Stimulated activated naive CD4-positive, alpha-beta T cell (primary cell): ENCODE measurements at regions not wholly inside any gene's neighbourhood (a gene's known extent, or its start where the extent isn't known, plus 50 kb on each side); places are given as distances from the start of the nearest gene placed in this dataset.

Experiments used
- DNase-seq, 6 experiments: peaks; one replicate each; lab custom pipeline; 2025; lab: John Stamatoyannopoulos, UW

- DNase-seq = no peak
Observed at GRCh38 chr6:140124498-140124897, 750.0 kb upstream of the CITED2 start.

- no peak for DNase-seq
Observed at GRCh38 chr6:140108167-140108566, 733.7 kb upstream of the CITED2 start.

GRCh38 chr6:140107216-140107615 lies 732.8 kb upstream of the CITED2 start:
- DNase-seq = no peak

GRCh38 chr6:140105857-140106256 lies 731.4 kb upstream of the CITED2 start:
- DNase-seq = peak in 1 of 6 experiments; percentile 0

- no peak for DNase-seq
Observed at GRCh38 chr6:140105241-140105640, 730.8 kb upstream of the CITED2 start.

- no peak for DNase-seq
Observed at GRCh38 chr6:140101818-140102217, 727.4 kb upstream of the CITED2 start.

GRCh38 chr6:140101367-140101766 lies 726.9 kb upstream of the CITED2 start:
- DNase-seq = no peak

GRCh38 chr6:140095532-140095931 lies 721.1 kb upstream of the CITED2 start:
- no peak for DNase-seq

- DNase-seq = no peak
Observed at GRCh38 chr6:140091895-140092294, 717.4 kb upstream of the CITED2 start.

- no peak for DNase-seq
Observed at GRCh38 chr6:140090871-140091270, 716.4 kb upstream of the CITED2 start.

GRCh38 chr6:140083375-140083774 lies 708.9 kb upstream of the CITED2 start:
- DNase-seq = no peak

- DNase-seq = no peak
Observed at GRCh38 chr6:140082867-140083297, 708.4 kb upstream of the CITED2 start.

- DNase-seq = no peak
Observed at GRCh38 chr6:140079328-140079727, 704.9 kb upstream of the CITED2 start.

- no peak for DNase-seq
Observed at GRCh38 chr6:140078561-140079125, 704.2 kb upstream of the CITED2 start.

- no peak for DNase-seq
Observed at GRCh38 chr6:140077827-140078560, 703.5 kb upstream of the CITED2 start.

- DNase-seq = no peak
Observed at GRCh38 chr6:140076105-140076504, 701.7 kb upstream of the CITED2 start.

GRCh38 chr6:140073456-140073855 lies 699.0 kb upstream of the CITED2 start:
- DNase-seq = no peak

- no peak for DNase-seq
Observed at GRCh38 chr6:140071601-140072062, 697.2 kb upstream of the CITED2 start.

- DNase-seq = no peak
Observed at GRCh38 chr6:140070846-140071473, 696.5 kb upstream of the CITED2 start.

GRCh38 chr6:140069576-140069975 lies 695.1 kb upstream of the CITED2 start:
- DNase-seq = no peak

- DNase-seq = no peak
Observed at GRCh38 chr6:140068801-140069200, 694.4 kb upstream of the CITED2 start.

GRCh38 chr6:140064366-140064765 lies 689.9 kb upstream of the CITED2 start:
- DNase-seq = no peak

- DNase-seq = no peak
Observed at GRCh38 chr6:140063021-140063399, 688.6 kb upstream of the CITED2 start.
